Left lung (tissue), 4 donors: ENCODE measurements at regions not wholly inside any gene's neighbourhood (a gene's known extent, or its start where the extent isn't known, plus 50 kb on each side); places are given as distances from the start of the nearest gene placed in this dataset.
A peak's percentile ranks its signal among the peaks of the same experiment; 100 is the strongest.

Source experiments
- ATAC-seq: fragments of 200-7000 bp; cut with Tn5 transposase; one replicate; pipeline ENCODE4 v1.9.1; 2020; ENCODE audit warnings: moderate library complexity
- DNase-seq, 4 donors: peaks; one replicate each; pipeline ENCODE4 v3.0.0-alpha.2; 2013 to 2020
- H3K27ac ChIP-seq, 2 donors: fragments of 200-600 bp; sonication (generic) in 1 of 2; one replicate each; pipeline versions ENCODE4 v1.5.0 to v1.8.0; 2020 to 2021
- H3K27me3 ChIP-seq, 2 donors: fragments of 200-600 bp; sonication (generic) in 1 of 2; one replicate each; pipeline versions ENCODE4 v1.5.0 to v1.8.0; 2020 to 2021
- H3K36me3 ChIP-seq, 2 donors: fragments of 200-600 bp; sonication (generic) in 1 of 2; one replicate each; pipeline versions ENCODE4 v1.5.0 to v1.8.0; 2020 to 2021
- H3K4me1 ChIP-seq, 2 donors: fragments of 200-600 bp; one replicate each; pipeline ENCODE4 v1.8.0; 2021
- H3K4me3 ChIP-seq, 2 donors: fragments of 200-600 bp; sonication (generic) in 1 of 2; one replicate each; pipeline versions ENCODE4 v1.5.0 to v1.8.0; 2020 to 2021; ENCODE audit warnings: mild to moderate bottlenecking in 1 of 2
- H3K9me3 ChIP-seq, 2 donors: fragments of 200-600 bp; sonication (generic) in 1 of 2; one replicate each; pipeline versions ENCODE4 v1.5.0 to v1.8.0; 2020 to 2021
- CTCF ChIP-seq, 2 donors: fragments of 200-600 bp; sonication (generic) in 1 of 2; IDR thresholded peaks; one replicate each; pipeline versions ENCODE4 v1.5.0 to v1.8.0; 2021; ENCODE audit warnings: antibody characterized with exemption in 2 of 2
- intact Hi-C, 2 donors: fragments of 100-400 bp; cut with DNase I; formaldehyde crosslinking; loops; one replicate each; pipeline versions ENCODE4 v1.11.2 to v1.14.2; 2022
- donor health status: DM: no; HTN: yes; CAD: no.
- donor health status: DM: no; HTN: no; CAD: no.

DNA sequence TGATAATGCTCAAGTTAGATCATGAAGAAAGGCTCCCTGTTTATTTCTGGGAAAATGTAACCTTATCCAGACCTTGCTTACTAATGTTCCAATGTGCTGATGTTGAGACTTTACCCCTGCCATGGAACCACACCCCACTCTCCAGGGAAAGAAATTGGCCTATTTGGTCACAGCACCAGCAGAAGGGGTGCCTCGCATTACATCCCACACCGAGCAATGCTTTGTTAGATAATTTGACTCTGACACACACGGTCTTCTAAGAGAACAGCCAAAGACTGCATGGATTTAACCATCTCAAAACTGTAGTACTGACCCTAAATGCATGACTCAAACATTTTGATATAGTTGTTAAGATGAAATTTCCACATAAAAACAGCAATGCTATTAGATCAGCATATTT is 152.1 kb upstream of the CCDC150 start:
- no peak for TF ChIP-seq CTCF (IDR thresholded peaks at IDR 0.05)
- ATAC-seq (no peak), DNase-seq (no peak)
- H3K27me3 ChIP-seq, result no peaks in the 10 kb centered on the region
- no peaks in the 10 kb centered on the region for H3K4me1 ChIP-seq
- intact Hi-C loops, result no loop called here
- H3K36me3 ChIP-seq, result no peaks in the 10 kb centered on the region
- no peak overlapping the region for H3K27ac ChIP-seq
- H3K4me3 ChIP-seq, result no peak overlapping the region
- no peaks in the 10 kb centered on the region for H3K9me3 ChIP-seq

DNA sequence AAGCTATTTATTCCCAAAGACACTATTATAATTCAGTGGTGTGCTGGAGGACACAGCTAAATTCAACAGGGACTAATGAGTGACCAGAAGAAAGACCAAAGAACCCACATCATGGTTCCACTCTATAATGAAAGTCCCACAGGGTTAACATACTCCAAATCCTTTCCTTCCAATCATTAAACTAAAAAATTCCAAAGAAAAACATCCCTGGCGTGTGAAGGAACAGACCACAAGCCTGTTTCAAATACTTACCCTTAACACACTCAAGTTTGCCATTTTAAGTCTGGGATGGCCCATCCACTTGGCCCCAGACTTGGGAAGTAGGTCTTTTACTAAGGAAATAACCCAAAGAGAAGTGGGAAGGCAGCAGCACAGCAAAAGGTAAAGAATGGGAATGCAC is 150.1 kb upstream of the CCDC150 start:
- TF ChIP-seq CTCF (IDR thresholded peaks at IDR 0.05), result no peak
- H3K4me1 ChIP-seq, result no peaks in the 10 kb centered on the region
- H3K27me3 ChIP-seq, result no peaks in the 10 kb centered on the region
- no peak for ATAC-seq
- H3K27ac ChIP-seq, result no peak overlapping the region
- intact Hi-C loops, result no loop called here
- H3K4me3 ChIP-seq, result no peak overlapping the region
- H3K36me3 ChIP-seq, result no peaks in the 10 kb centered on the region
- no peak for DNase-seq
- peaks cover 0 to 4% of the 10 kb centered on the region in 2 donors for H3K9me3 ChIP-seq

- Histone ChIP-seq H3K27me3 (no peaks in the 10 kb centered on the region), H3K4me1 (no peaks in the 10 kb centered on the region), H3K36me3 (no peaks in the 10 kb centered on the region), H3K27ac (no peak overlapping the region), H3K4me3 (no peak overlapping the region), H3K9me3 (peaks cover 0 to 8% of the 10 kb centered on the region in 2 donors)
- no peak for TF ChIP-seq CTCF (IDR thresholded peaks at IDR 0.05)
- intact Hi-C loops, result no loop called here
- DNase-seq (no peak), ATAC-seq (no peak)
Measured at GRCh38 chr2:196492946-196493345, 146.6 kb upstream of the CCDC150 start.

DNA sequence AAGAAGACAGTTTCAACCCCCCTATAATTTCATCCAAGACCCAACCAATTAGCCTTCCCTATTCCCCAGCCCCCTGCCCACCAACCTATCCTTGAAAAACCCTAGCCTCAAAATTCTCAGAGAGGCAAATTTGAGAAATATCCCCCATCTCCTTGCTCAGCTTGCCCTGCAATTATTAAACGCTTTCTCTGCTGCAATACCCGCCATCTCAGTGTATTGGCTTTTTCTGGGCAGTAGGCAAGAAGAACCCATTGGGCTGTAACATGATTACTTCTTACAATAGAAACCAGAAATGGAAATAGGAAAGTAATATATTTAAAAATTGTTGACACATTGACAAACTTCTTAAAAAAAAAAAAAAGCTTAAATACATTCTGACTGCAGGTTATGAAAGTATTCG is 140.6 kb upstream of the CCDC150 start:
- DNase-seq, result no peak
- intact Hi-C loops, result no loop called here
- no peaks in the 10 kb centered on the region for H3K4me1 ChIP-seq
- no peaks in the 10 kb centered on the region for H3K27me3 ChIP-seq
- H3K9me3 ChIP-seq, result peaks cover 0 to 30% of the 10 kb centered on the region in 2 donors
- no peak for TF ChIP-seq CTCF (IDR thresholded peaks at IDR 0.05)
- no peak for ATAC-seq
- H3K4me3 ChIP-seq, result no peak overlapping the region
- no peak overlapping the region for H3K27ac ChIP-seq
- H3K36me3 ChIP-seq, result no peaks in the 10 kb centered on the region

GRCh38 chr2:196499686-196500085 is 139.8 kb upstream of the CCDC150 start:
- TF ChIP-seq CTCF (IDR thresholded peaks at IDR 0.05), result no peak
- DNase-seq (no peak), ATAC-seq (peak; percentile 85)
- Histone ChIP-seq H3K9me3 (peaks cover 0 to 26% of the 10 kb centered on the region in 2 donors), H3K36me3 (no peaks in the 10 kb centered on the region), H3K4me1 (no peaks in the 10 kb centered on the region), H3K27ac (no peak overlapping the region), H3K4me3 (no peak overlapping the region), H3K27me3 (no peaks in the 10 kb centered on the region)
- intact Hi-C loops, result no loop called here
